ENCODE measurements at regions not wholly inside any gene's neighbourhood (a gene's known extent, or its start where the extent isn't known, plus 50 kb on each side); places are given as distances from the start of the nearest gene placed in this dataset.

- TF ChIP-seq CTCF (IDR thresholded peaks at IDR 0.05): no peak
- no peak for TF ChIP-seq POLR2A (IDR thresholded peaks at IDR 0.05)
These were observed 1047.3 kb downstream of the MCTP2 start for GRCh38 chr15:95278532-95279245.
